Myocyte (in vitro differentiated cells): ENCODE measurements at regions not wholly inside any gene's neighbourhood (a gene's known extent, or its start where the extent isn't known, plus 50 kb on each side); places are given as distances from the start of the nearest gene placed in this dataset.

Experiments used
- DNase-seq: peaks from one replicate; pipeline ENCODE4 v3.0.0-alpha.2; 2012; ENCODE audit warnings: low read depth

DNA sequence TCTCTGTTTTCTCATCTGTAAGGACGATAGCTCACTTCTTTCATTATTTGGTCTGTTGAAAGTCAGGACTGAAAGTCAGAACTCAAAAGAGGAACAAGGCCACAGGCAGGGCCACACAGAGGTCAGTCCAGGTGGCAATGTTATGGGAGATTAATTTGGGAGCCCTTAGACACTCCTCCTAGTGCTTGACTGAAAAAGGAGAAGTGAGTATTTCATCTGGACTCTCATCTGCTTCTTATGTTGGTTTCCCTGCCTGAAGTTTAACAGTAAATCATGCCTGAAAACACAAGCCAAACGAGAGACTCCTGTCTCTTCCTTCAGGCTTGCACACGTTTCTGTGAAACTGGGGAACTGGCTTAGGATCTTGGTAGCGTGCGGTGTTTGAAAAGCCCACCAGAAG is 248.5 kb downstream of the BUB3 start:
- DNase-seq: no peak

DNA sequence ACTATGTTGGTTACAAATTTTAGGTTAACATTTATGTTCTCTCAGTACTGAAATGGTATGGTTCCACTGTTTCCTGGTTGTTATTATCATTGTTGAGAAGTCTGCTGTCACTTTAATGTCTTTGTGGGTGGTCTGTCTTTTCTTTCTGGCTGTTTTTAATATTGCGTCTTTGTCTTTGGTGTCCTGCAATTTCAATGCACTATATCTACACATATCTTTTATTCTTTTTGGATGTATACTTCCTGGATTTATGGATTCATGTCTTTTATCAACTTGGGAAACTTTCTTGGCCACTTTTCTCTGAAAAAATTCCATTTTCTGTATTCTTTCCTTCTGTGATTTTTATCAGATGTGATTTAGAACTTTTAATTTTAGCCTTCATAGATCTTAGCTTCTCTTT is 250.2 kb downstream of the BUB3 start:
- DNase-seq: no peak

- no peak for DNase-seq
These were observed 254.5 kb downstream of the BUB3 start for GRCh38 chr10:123408660-123409059.

GRCh38 chr10:123409426-123409825 is 255.2 kb downstream of the BUB3 start:
- no peak for DNase-seq

- DNase-seq: no peak
These were observed 255.7 kb downstream of the BUB3 start for GRCh38 chr10:123409884-123410283.

GRCh38 chr10:123413353-123413752 is 252.8 kb upstream of the GPR26 start:
- no peak for DNase-seq

GRCh38 chr10:123415523-123415922 is 250.6 kb upstream of the GPR26 start:
- no peak for DNase-seq

DNA sequence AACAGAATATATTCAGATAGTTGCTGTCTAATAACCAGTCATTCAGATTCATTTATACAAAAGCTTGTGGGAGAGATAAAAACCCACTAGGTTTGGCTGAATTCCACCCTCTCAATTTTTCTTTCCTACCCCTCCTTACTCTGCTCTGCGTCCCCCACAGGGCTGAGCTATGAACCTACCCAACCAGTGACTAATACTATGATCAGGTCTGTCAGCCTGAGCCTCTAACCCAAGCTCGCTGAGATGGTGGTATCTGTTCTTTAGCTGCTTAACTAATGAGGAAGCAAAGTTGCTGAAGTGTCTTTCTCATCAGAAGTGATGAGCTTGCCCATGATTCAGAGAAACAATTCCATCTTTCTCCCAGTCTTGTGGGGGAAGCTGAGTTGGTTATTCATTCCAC is 248.7 kb upstream of the GPR26 start:
- DNase-seq: no peak

GRCh38 chr10:123421461-123421860 is 244.7 kb upstream of the GPR26 start:
- DNase-seq: no peak

- no peak for DNase-seq
These were observed 243.9 kb upstream of the GPR26 start for GRCh38 chr10:123422261-123422660.

DNA sequence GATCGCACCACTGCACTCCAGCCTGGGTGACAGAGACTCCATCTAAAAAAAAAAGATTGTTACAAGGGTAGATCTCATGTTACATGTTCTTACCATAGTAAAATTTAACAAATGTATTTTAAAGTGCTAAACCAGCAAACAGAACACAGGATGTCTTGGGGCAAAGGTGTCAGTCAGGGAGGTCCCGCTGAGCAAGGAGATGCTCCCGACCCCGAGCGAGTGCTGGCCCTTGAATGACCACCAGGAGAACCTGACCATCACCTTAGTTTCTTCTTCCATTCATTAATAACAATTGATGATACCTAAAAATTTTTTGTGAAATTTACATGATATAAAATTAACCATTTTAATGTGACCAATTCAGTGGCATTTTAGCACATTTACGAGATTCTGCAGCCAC is 241.6 kb upstream of the GPR26 start:
- no peak for DNase-seq

DNA sequence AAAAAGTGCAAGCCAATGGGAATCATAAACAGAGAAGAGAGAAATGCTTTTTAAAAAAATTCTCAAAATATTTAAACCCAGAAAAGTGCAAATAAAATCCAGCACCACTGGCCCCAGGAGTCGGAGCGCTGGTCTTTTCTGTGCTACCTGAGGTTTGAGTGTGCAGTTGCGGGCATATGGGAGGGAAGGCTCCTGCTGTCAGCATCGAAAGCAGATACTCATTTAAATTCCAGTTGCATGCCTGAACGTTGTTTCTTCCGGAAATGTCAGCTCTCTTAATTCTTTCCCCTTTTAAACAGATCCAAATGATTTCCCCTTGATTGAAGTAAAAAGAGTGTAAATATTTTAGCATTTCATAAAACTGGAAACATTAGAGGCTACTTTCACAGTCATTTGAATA is 240.5 kb upstream of the GPR26 start:
- no peak for DNase-seq

DNA sequence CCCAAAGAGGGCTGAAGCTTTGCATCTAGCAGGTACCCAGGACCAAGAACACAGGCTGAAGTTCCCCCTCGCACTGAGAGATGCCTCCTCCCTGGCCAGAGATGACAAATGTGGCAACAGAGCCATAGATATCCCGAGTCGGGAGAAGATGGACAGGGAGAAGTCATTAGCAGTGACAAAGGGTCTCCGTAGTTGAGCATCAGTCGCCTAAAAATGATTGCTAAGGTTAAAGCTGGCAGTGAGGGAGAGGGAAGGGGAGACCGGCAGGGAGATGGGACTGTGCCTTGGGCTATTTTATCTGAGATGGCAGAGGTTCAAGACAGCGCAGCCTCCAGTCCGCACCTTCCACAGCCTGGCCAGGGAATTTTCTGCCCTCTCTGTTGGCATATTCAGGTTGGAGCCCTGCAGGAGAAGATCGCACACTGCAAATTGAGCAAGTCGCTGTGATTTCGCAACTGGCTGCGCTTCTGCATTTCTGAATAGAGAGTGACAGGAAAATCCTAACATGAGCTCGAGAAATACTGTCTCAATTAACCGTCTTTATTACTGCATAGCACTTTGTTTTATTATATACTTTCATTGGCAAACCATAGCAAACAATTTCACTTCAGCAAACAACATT is 238.9 kb upstream of the GPR26 start:
- no peak for DNase-seq

- DNase-seq: no peak
These were observed 237.8 kb upstream of the GPR26 start for GRCh38 chr10:123428391-123428790.

- no peak for DNase-seq
These were observed 236.4 kb upstream of the GPR26 start for GRCh38 chr10:123429706-123430221.

DNA sequence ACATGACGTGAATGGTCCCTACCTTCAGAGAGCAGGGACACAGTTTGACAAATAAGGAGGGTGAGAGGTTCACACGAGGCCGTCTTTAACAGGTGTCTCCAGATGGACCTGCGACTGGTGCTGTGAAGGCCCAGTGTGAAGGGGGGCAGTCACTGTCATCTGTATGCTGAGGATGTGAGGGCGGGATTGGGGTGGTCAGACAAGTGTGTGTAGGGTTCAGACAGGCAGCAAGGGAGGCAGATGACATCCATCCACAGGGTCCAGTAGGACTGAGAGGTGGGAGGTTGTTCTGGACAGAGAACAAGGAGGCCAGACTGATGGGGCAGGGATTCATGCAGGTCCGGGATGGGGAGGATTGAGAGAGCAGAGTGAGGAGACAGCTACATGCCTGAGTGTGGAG is 232.6 kb upstream of the GPR26 start:
- DNase-seq: no peak

GRCh38 chr10:123434435-123435039 is 231.6 kb upstream of the GPR26 start:
- DNase-seq: no peak

GRCh38 chr10:123442901-123443300 is 223.3 kb upstream of the GPR26 start:
- DNase-seq: no peak

GRCh38 chr10:123443924-123444323 is 222.2 kb upstream of the GPR26 start:
- DNase-seq: no peak

- no peak for DNase-seq
These were observed 220.8 kb upstream of the GPR26 start for GRCh38 chr10:123445261-123445775.

GRCh38 chr10:123446449-123447156 is 219.6 kb upstream of the GPR26 start:
- DNase-seq: no peak

DNA sequence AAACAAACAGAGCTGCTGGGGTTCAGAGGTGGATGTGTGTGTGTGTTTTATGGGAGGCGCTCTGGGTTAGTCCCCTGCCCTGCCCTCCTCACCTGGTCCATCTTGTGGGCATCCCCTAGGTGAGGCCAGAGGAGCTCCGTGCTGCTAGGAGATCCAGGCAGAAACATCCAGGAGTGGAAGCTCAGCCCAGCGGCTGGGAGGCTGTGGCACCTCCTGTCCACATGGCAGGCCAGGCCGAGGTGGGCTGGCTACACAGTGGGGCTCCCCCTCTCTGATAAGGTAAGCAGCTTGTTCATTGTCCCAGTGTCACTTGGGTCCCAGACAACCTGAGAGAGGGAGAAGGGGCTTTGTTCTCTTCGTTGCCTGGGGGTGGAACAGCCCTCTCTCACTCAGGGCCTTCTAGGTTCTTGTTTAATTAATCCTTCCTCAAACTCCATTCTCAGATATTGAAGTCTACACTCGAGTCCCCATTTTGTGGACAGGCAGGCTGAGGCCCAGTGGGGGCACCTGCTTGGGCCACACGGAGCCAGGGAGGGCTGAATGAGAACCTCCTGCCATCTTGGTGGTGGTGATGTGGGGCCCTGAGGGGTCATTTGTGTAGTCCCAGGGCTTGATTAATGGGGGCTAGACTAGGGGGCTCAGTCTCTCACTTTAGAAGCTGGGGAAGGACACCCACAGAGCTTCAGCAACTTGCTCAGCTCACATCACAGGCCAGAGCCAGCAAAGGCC is 216.8 kb upstream of the GPR26 start:
- DNase-seq: no peak
